K562 (cell line): ENCODE measurements at regions not wholly inside any gene's neighbourhood (a gene's known extent, or its start where the extent isn't known, plus 50 kb on each side); places are given as distances from the start of the nearest gene placed in this dataset.
A peak's percentile ranks its signal among the peaks of the same experiment; 100 is the strongest.

Experiments used
- ATF7 ChIP-seq: fragments of 450-650 bp; IDR thresholded peaks from 2 replicates; pipeline ENCODE4 v1.7.1; 2014; ENCODE audit warnings: mild to moderate bottlenecking, moderate library complexity
- MEF2D ChIP-seq: conservative IDR thresholded peaks from 2 replicates; pipeline ENCODE4 v1.6.1; 2016; ENCODE audit warnings: low read depth, missing genetic modification characterization, missing compliant biosample characterization
- NFYB ChIP-seq: IDR thresholded peaks from 2 replicates; pipeline ENCODE4 v1.6.1; 2011; ENCODE audit warnings: mild to moderate bottlenecking, moderate library complexity; ENCODE audit not compliant: insufficient read length; ENCODE audit errors: extremely low read depth
- POLR2AphosphoS2 ChIP-seq: IDR thresholded peaks from 2 replicates; pipeline ENCODE4 v1.6.1; 2012; ENCODE audit warnings: low read length, improper control_type of control experiment
- RBFOX2 ChIP-seq: fragments of 200-400 bp; formaldehyde crosslinking; IDR thresholded peaks from 2 replicates; pipeline ENCODE4 v1.6.1; 2017; ENCODE audit warnings: low read depth, mild to moderate bottlenecking, low read length, moderate library complexity
- SOX6 ChIP-seq: fragments of 450-650 bp; IDR thresholded peaks from 2 replicates; pipeline ENCODE4 v1.6.1; 2014; ENCODE audit warnings: mild to moderate bottlenecking
- TARDBP ChIP-seq: fragments of 450-650 bp; IDR thresholded peaks from 2 replicates; pipeline ENCODE4 v1.6.1; 2016
- TRIM24 ChIP-seq, 2 experiments: fragments of 450-650 bp; IDR thresholded peaks; 2 replicates each; pipeline ENCODE4 v1.6.1; 2016
- TSC22D4 ChIP-seq: fragments of 450-650 bp; IDR thresholded peaks from 2 replicates; pipeline ENCODE4 v1.6.1; 2016; ENCODE audit warnings: missing genetic modification characterization, missing biosample characterization, control low read depth
- YBX1 ChIP-seq: fragments of 450-650 bp; IDR thresholded peaks from 2 replicates; pipeline ENCODE4 v1.7.1; 2016; ENCODE audit warnings: mild to moderate bottlenecking
- TF ChIP-seq, protein P1 (sequence below): fragments of 450-650 bp; formaldehyde crosslinking; IDR thresholded peaks from 2 replicates; pipeline ENCODE4 v1.4.0; 2022; ENCODE audit warnings: missing genetic modification characterization
- TF ChIP-seq, protein P2 (sequence below): sonication (generic); formaldehyde crosslinking; IDR thresholded peaks from 2 replicates; pipeline ENCODE4 v1.8.0; 2022; ENCODE audit warnings: mild to moderate bottlenecking, missing genetic modification reagents
- TF ChIP-seq, protein P3 (sequence below): fragments of 150-350 bp; IDR thresholded peaks from 2 replicates; pipeline ENCODE4 v1.6.1; 2014; ENCODE audit warnings: low read depth, mild to moderate bottlenecking, low read length, borderline replicate concordance
- TF ChIP-seq, protein P4 (sequence below): sonication (generic); formaldehyde crosslinking; IDR thresholded peaks from 2 replicates; pipeline ENCODE4 v1.8.0; 2022; ENCODE audit warnings: mild to moderate bottlenecking, missing genetic modification reagents
- TF ChIP-seq, protein P5 (sequence below), 2 experiments: IDR thresholded peaks in 1 of 2; conservative IDR thresholded peaks in 1 of 2; 2 replicates each; pipeline ENCODE4 v1.6.1; 2016; ENCODE audit warnings: low read depth in 2 of 2, mild to moderate bottlenecking in 1 of 2, missing compliant biosample characterization in 1 of 2, missing genetic modification characterization in 1 of 2, moderate library complexity in 1 of 2
- TF ChIP-seq, protein P6 (sequence below): sonication (generic); formaldehyde crosslinking; IDR thresholded peaks from 2 replicates; pipeline ENCODE4 v1.5.0; 2020; ENCODE audit warnings: missing genetic modification reagents

DNA sequence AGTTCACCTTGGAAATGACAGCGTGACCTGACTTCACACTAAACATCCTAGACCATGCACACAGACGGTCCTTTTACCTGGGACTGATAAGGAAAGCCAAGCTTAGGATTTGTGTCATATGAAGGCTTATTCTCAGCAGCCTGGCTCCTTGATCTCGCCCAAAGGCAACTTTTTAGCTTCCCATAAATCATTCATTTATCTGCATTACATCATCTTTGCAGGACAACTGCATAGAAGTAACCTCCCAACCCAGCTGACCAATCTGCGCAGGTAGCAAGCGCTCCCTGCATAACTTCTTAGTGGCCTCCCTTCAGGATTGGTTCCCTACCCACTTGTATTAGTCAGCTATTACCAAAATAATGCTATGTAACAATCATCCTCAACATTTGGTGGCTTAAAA lies 389.9 kb upstream of the PROK2 start (continued):
- TF ChIP-seq, protein P1, sequence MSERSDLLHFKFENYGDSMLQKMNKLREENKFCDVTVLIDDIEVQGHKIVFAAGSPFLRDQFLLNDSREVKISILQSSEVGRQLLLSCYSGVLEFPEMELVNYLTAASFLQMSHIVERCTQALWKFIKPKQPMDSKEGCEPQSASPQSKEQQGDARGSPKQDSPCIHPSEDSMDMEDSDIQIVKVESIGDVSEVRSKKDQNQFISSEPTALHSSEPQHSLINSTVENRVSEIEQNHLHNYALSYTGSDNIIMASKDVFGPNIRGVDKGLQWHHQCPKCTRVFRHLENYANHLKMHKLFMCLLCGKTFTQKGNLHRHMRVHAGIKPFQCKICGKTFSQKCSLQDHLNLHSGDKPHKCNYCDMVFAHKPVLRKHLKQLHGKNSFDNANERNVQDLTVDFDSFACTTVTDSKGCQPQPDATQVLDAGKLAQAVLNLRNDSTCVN (CRISPR knock-in tag) = no peak
- TF ChIP-seq NFYB = no peak
- TF ChIP-seq YBX1 = no peak
- TF ChIP-seq TARDBP = no peak
- TF ChIP-seq, protein P2, sequence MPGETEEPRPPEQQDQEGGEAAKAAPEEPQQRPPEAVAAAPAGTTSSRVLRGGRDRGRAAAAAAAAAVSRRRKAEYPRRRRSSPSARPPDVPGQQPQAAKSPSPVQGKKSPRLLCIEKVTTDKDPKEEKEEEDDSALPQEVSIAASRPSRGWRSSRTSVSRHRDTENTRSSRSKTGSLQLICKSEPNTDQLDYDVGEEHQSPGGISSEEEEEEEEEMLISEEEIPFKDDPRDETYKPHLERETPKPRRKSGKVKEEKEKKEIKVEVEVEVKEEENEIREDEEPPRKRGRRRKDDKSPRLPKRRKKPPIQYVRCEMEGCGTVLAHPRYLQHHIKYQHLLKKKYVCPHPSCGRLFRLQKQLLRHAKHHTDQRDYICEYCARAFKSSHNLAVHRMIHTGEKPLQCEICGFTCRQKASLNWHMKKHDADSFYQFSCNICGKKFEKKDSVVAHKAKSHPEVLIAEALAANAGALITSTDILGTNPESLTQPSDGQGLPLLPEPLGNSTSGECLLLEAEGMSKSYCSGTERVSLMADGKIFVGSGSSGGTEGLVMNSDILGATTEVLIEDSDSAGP (CRISPR knock-in tag) = no peak
- no peak for TF ChIP-seq RBFOX2
- peak; percentile 74; the same call in 1 of the 2 replicates for TF ChIP-seq ATF7
- TF ChIP-seq TRIM24 (IDR thresholded peaks at IDR 0.05) = no peak
- TF ChIP-seq, protein P3, sequence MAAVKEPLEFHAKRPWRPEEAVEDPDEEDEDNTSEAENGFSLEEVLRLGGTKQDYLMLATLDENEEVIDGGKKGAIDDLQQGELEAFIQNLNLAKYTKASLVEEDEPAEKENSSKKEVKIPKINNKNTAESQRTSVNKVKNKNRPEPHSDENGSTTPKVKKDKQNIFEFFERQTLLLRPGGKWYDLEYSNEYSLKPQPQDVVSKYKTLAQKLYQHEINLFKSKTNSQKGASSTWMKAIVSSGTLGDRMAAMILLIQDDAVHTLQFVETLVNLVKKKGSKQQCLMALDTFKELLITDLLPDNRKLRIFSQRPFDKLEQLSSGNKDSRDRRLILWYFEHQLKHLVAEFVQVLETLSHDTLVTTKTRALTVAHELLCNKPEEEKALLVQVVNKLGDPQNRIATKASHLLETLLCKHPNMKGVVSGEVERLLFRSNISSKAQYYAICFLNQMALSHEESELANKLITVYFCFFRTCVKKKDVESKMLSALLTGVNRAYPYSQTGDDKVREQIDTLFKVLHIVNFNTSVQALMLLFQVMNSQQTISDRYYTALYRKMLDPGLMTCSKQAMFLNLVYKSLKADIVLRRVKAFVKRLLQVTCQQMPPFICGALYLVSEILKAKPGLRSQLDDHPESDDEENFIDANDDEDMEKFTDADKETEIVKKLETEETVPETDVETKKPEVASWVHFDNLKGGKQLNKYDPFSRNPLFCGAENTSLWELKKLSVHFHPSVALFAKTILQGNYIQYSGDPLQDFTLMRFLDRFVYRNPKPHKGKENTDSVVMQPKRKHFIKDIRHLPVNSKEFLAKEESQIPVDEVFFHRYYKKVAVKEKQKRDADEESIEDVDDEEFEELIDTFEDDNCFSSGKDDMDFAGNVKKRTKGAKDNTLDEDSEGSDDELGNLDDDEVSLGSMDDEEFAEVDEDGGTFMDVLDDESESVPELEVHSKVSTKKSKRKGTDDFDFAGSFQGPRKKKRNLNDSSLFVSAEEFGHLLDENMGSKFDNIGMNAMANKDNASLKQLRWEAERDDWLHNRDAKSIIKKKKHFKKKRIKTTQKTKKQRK = no peak
- no peak for TF ChIP-seq POLR2AphosphoS2
- TF ChIP-seq SOX6 = no peak
- no peak for TF ChIP-seq TSC22D4
- TF ChIP-seq, protein P4, sequence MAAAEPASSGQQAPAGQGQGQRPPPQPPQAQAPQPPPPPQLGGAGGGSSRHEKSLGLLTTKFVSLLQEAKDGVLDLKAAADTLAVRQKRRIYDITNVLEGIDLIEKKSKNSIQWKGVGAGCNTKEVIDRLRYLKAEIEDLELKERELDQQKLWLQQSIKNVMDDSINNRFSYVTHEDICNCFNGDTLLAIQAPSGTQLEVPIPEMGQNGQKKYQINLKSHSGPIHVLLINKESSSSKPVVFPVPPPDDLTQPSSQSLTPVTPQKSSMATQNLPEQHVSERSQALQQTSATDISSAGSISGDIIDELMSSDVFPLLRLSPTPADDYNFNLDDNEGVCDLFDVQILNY (CRISPR knock-in tag) = no peak
- TF ChIP-seq, protein P5, sequence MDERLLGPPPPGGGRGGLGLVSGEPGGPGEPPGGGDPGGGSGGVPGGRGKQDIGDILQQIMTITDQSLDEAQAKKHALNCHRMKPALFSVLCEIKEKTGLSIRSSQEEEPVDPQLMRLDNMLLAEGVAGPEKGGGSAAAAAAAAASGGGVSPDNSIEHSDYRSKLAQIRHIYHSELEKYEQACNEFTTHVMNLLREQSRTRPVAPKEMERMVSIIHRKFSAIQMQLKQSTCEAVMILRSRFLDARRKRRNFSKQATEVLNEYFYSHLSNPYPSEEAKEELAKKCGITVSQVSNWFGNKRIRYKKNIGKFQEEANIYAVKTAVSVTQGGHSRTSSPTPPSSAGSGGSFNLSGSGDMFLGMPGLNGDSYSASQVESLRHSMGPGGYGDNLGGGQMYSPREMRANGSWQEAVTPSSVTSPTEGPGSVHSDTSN (CRISPR knock-in tag; IDR thresholded peaks at IDR 0.05; ENCODE audit: low read depth) = no peak
- TF ChIP-seq, protein P5 (tag; conservative IDR thresholded peaks at IDR 0.05; ENCODE audit: low read depth) = peak; percentile 61
- TF ChIP-seq, protein P6, sequence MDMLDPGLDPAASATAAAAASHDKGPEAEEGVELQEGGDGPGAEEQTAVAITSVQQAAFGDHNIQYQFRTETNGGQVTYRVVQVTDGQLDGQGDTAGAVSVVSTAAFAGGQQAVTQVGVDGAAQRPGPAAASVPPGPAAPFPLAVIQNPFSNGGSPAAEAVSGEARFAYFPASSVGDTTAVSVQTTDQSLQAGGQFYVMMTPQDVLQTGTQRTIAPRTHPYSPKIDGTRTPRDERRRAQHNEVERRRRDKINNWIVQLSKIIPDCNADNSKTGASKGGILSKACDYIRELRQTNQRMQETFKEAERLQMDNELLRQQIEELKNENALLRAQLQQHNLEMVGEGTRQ (CRISPR knock-in tag) = no peak
- no peak for TF ChIP-seq MEF2D (tag)
